HG03558 (cell line): ENCODE measurements at regions not wholly inside any gene's neighbourhood (a gene's known extent, or its start where the extent isn't known, plus 50 kb on each side); places are given as distances from the start of the nearest gene placed in this dataset.

ENCODE experiments used
- ATAC-seq: cut with Tn5 transposase; IDR thresholded peaks from one replicate; pipeline ENCODE4 v1.9.1; 2021; ENCODE audit warnings: moderate number of reproducible peaks; ENCODE audit not compliant: unreplicated experiment; ENCODE audit errors: extremely low read depth

DNA sequence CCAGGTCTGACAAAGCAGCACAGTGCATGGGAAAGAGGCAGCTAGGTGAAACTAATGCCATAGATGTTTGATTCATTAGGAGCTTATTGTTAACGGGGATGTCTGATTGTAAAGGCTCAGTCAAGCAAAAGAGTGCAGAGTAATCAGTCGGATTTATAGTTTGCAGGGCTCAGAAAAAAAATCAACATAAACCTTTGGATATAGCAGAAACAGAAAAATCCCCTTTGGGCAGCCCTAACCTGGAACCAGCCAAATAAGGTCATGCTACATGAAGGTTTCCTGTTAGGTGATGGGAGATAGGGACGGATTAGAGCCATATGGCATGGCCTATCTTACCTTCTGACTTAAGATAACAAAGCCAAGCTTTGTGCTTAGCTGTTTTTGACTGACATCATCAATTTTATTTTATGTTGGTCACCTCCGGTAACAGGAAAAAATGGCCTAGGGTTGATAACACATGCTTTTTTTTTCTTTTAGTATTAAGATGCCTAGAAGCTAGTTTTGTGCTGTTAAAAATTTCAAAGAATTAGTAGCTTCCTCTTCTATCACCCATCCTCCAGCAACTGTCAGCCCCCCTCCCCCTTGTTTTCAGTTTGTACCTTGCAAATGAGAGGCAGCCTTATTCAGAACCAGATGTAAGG is 60.7 kb upstream of the ZEB2 start:
- no peak for ATAC-seq

GRCh38 chr2:144579556-144579955 is 59.6 kb upstream of the ZEB2 start:
- no peak for ATAC-seq

DNA sequence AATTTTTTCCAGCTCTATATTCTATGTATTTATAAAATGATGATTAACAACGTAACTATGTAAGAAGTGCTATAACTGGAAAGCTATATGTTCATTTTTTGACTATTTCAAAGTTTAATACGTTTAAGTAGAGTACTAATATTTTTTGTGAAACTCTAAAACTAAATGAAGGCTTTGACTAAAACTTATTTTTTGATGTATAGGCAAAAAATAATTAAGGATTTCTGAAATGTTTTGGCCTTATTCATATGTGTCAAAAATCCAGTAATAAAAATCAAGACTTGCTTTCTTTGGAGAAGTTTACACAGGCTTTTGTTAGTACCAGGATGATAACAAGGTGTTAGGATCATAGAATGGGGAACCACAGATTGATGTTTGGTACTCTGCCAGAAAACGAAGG is 58.2 kb upstream of the ZEB2 start:
- ATAC-seq: no peak

GRCh38 chr2:144572977-144573376 is 53.1 kb upstream of the ZEB2 start:
- peak; percentile 62 for ATAC-seq

DNA sequence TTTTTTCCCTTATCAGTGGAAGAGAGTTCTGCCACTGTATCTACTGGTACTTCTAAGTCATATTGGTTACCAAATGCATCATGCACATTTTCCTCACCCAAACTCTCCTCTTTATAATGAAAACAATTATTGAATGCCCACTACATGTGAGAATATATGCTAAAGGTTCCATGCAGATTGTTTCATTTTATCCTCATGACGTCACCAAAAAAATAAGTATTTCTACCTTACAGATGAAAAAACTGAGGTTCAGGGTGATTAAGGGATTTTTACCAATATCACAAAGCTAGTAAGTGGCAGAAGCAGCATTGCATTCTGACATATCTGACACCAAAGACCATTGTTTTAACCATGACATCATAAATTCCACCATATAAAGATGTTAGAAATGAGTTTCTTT is 51.9 kb upstream of the ZEB2 start:
- ATAC-seq: no peak

- ATAC-seq: no peak
Measured at GRCh38 chr2:144570566-144570965, 50.6 kb upstream of the ZEB2 start.
